NCI-H774 (cell line): ENCODE measurements at regions not wholly inside any gene's neighbourhood (a gene's known extent, or its start where the extent isn't known, plus 50 kb on each side); places are given as distances from the start of the nearest gene placed in this dataset.
"Not testable (repeated sequence)": the region's sequence is repeated elsewhere in the genome, so short reads cannot be mapped to it uniquely, and the experiment has no call there.

ENCODE experiments used
- DNase-seq: peaks from one replicate; lab custom pipeline; 2025; lab: John Stamatoyannopoulos, UW

- no peak for DNase-seq
These were observed 107.3 kb upstream of the SPIN1 start for GRCh38 chr9:88280816-88281382.

GRCh38 chr9:88278036-88278435 lies 110.2 kb upstream of the SPIN1 start:
- no peak for DNase-seq

GRCh38 chr9:88274078-88274477 lies 114.2 kb upstream of the SPIN1 start:
- no peak for DNase-seq

GRCh38 chr9:88272986-88273385 lies 115.3 kb upstream of the SPIN1 start:
- DNase-seq: no peak

GRCh38 chr9:88270413-88270812 lies 117.8 kb upstream of the SPIN1 start:
- DNase-seq: no peak

GRCh38 chr9:88268886-88269285 lies 119.4 kb upstream of the SPIN1 start:
- DNase-seq: no peak

GRCh38 chr9:88267283-88267682 lies 121.0 kb upstream of the SPIN1 start:
- no peak for DNase-seq

- DNase-seq: no peak
These were observed 121.8 kb upstream of the SPIN1 start for GRCh38 chr9:88266416-88266815.

- DNase-seq: no peak
These were observed 120.7 kb upstream of the SPATA31C2 start for GRCh38 chr9:88259001-88259400.

- no peak for DNase-seq
These were observed 120.3 kb upstream of the SPATA31C2 start for GRCh38 chr9:88258601-88259000.

GRCh38 chr9:88258024-88258423 lies 119.7 kb upstream of the SPATA31C2 start:
- no peak for DNase-seq

GRCh38 chr9:88256216-88256615 lies 117.9 kb upstream of the SPATA31C2 start:
- DNase-seq: no peak

GRCh38 chr9:88255806-88256205 lies 117.5 kb upstream of the SPATA31C2 start:
- DNase-seq: not testable (repeated sequence)

- DNase-seq: no peak
These were observed 113.6 kb upstream of the SPATA31C2 start for GRCh38 chr9:88251903-88252302.

GRCh38 chr9:88243736-88244135 lies 105.5 kb upstream of the SPATA31C2 start:
- DNase-seq: no peak

- DNase-seq: no peak
These were observed 104.6 kb upstream of the SPATA31C2 start for GRCh38 chr9:88242879-88243278.

- DNase-seq: no peak
These were observed 99.8 kb upstream of the SPATA31C2 start for GRCh38 chr9:88237991-88238571.

GRCh38 chr9:88237479-88237961 lies 99.2 kb upstream of the SPATA31C2 start:
- no peak for DNase-seq

GRCh38 chr9:88236511-88237478 lies 98.5 kb upstream of the SPATA31C2 start:
- no peak for DNase-seq

- DNase-seq: no peak
These were observed 97.3 kb upstream of the SPATA31C2 start for GRCh38 chr9:88235615-88236014.

GRCh38 chr9:88234114-88234513 lies 95.8 kb upstream of the SPATA31C2 start:
- no peak for DNase-seq

GRCh38 chr9:88233091-88233490 lies 94.8 kb upstream of the SPATA31C2 start:
- DNase-seq: no peak

GRCh38 chr9:88230612-88231011 lies 92.3 kb upstream of the SPATA31C2 start:
- DNase-seq: no peak
